H7 (cell line): ENCODE measurements at regions not wholly inside any gene's neighbourhood (a gene's known extent, or its start where the extent isn't known, plus 50 kb on each side); places are given as distances from the start of the nearest gene placed in this dataset.

Experiments
- DNase-seq: peaks from one replicate; pipeline ENCODE4 v3.0.0; 2012
- H3K27me3 ChIP-seq: 2 replicates; pipeline ENCODE4 v1.6.0; 2011; ENCODE audit warnings: mild to moderate bottlenecking, low read length; ENCODE audit not compliant: control insufficient read depth, insufficient read depth
- H3K36me3 ChIP-seq: replicated peaks from 2 replicates; pipeline ENCODE4 v1.5.1; 2011; ENCODE audit warnings: low read length; ENCODE audit not compliant: control insufficient read depth, insufficient read depth
- H3K4me3 ChIP-seq: 2 replicates; pipeline ENCODE4 v1.5.1; 2011; ENCODE audit warnings: low read depth, mild to moderate bottlenecking, control low read depth, low read length, moderate library complexity; ENCODE audit not compliant: insufficient read depth

DNA sequence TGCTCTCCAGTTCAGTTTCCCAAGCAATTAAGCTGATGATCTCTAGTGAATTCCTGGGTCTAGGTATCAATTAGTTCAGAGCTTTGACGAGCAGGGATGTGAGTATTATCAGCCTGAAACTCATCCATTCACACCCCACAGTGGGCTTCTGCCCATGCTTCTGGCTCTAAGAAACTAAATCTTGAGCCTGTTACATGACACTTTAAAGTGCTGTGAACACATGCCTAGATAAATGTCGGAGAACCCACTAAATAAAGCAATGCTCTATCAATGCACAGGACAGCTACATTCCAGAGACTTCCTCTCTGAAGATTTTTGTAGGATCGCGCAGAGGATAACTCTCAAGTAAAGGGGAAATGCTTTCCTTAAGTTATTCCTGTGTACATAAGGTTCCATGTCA is 356.5 kb upstream of the TNP1 start:
- Histone ChIP-seq H3K4me3 (no peak overlapping the region), H3K27me3 (no peaks in the 10 kb centered on the region), H3K36me3 (no peaks in the 10 kb centered on the region)
- no peak for DNase-seq

- Histone ChIP-seq H3K36me3 (no peaks in the 10 kb centered on the region), H3K27me3 (no peaks in the 10 kb centered on the region), H3K4me3 (no peak overlapping the region)
- no peak for DNase-seq
Observed at GRCh38 chr2:217215877-217216276, 356.0 kb upstream of the TNP1 start.

DNA sequence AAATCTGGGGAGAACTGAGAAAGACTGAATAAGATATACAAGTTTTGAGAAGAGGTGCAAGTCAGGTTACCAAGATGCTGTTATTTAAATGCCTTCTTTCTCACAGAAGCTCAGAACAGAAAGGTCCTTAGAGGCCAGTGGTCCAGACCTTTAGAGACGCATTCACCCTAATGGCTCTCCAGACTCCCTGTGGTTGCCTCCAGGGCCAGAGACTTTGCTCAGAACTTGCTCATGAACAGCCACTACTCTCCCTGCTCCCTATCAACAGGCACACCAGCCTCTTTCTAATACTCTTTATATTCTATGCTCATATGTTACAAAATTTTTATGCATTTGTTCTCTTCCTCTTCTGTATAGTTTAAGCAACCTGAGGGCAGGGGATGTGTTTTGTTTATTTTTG is 349.0 kb upstream of the TNP1 start:
- DNase-seq, result no peak
- Histone ChIP-seq H3K27me3 (no peaks in the 10 kb centered on the region; the same call in 1 of the 2 replicates), H3K4me3 (no peak overlapping the region), H3K36me3 (no peaks in the 10 kb centered on the region)

DNA sequence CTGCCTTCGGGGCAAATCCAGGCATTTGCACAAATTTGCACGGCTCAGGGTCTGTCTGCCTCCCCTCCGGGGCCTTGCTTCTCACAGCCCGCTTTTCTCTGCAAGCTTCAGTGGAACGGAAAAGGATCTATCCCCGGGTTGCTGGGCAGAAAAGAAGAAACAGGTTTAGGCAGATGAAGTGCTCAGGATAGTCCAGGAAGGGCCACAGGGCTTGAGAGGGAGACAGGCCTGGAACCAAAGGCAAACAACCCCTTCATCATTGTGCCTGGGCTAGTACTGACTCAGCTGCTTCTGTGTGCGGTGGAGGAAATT is 347.8 kb upstream of the TNP1 start:
- no peaks in the 10 kb centered on the region; the same call in 1 of the 2 replicates for H3K27me3 ChIP-seq
- no peak for DNase-seq
- no peaks in the 10 kb centered on the region for H3K36me3 ChIP-seq
- no peak overlapping the region for H3K4me3 ChIP-seq

DNA sequence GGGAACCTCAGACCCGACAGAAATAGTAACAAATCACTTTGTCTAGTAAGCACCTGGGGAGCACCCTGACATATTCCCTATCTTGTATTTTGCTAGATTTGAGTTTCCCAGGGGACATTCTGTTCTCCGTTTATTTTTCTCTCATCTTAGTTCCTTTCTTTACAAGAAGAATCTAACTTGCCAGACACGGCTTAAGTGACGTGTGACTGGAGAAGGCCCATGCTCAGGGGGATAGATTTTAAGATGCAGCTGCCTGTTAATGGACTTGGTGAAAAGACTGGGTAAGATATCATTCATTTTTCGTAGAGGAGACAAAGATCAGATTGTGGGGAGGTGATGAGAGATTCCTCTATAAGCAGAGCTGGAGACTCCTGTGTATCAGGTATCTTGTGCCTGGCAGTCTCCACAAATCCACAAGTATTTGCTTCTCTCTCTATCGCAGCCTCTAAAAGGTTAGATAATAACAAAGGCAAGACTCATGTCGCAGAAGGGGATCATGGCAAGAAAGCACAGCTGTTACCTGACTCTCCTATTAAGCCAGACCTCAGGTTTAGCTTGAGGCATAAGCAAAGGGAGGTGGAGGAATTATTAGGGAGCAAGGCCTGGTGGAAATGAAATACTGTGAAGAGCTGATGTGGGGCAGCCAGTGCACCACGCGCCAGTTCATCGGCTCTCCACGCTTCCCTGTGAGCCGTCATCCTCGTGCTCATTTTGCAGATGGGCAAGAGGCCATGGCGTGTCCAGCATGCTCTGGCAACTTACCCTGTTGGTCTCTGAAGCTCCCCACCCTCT is 347.2 kb upstream of the TNP1 start:
- no peak for DNase-seq
- Histone ChIP-seq H3K27me3 (no peaks in the 10 kb centered on the region; the same call in 1 of the 2 replicates), H3K36me3 (no peaks in the 10 kb centered on the region), H3K4me3 (no peak overlapping the region)

DNA sequence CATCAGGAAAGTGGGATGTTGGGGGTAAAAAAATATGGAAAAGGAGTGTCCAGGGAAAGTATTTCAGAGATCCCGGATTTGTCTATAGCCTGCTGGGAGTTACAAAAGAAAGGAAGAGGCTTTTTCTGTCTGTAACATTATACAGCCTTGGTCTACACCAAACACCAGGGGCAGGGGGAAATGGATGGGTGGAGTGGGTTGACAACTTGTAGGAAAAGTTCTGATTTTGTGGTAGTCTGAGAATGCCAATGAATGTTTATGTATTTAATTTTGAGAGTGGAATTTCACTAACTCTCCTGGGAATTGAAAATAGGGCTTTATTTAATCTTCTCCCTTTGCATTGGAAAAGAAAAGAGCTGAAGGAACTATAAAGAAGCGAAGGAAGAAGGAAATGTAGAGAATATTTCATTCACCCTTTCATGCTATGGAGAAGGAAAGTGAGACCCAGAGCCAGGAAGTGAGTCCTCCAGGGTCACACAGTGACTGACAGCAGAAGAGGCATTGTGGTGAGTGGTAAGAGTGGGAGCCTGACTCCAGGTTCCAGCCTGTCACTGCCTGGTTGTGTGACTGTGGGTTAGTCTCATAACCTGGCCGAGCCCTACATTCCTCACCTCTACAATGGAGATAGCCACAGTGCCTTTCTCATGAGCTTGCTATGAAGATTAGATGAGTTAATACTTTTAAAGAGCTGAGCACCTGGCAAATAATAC is 346.3 kb upstream of the TNP1 start:
- H3K27me3 ChIP-seq, result no peaks in the 10 kb centered on the region; the same call in 1 of the 2 replicates
- H3K36me3 ChIP-seq, result no peaks in the 10 kb centered on the region
- no peak for DNase-seq
- H3K4me3 ChIP-seq, result no peak overlapping the region

DNA sequence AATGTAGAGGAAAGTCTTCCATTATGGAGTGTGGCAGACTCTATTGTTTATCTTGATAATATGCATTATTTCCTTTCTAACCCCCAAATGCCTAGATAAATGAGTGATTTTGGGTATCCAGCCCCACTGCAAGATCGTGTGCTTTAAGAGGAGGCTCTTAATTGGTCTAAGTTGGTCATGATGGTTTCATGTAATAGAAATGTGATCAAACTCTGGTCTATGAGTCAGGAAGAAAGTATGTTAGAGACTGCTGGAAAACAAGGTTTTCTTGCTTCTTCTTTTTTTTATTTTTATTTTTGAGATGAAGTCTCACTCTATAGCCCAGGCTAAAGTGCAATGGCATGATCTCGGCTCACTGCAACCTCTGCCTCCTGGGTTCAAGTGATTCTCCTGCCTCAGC is 344.5 kb upstream of the TNP1 start:
- Histone ChIP-seq H3K36me3 (no peaks in the 10 kb centered on the region), H3K4me3 (no peak overlapping the region), H3K27me3 (no peaks in the 10 kb centered on the region; the same call in 1 of the 2 replicates)
- no peak for DNase-seq

DNA sequence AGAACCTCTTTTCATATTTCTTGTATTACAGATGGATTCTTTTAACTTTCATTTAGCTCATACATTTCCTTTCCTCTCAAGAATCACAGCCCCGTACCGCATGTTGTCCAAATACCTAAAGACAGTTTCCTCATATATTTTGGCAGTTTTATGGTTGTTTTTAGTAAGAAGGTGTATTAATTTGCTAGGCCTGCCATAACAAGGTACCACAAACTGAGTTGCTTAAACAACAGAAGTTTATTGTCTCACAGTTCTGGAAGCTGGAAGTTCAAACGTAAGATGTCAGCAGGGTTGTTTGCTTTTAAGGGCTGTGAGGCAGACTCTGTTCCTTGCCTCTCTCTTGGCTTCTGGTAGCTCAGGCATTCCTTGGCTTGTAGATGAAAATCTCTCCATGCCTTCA is 343.2 kb upstream of the TNP1 start:
- H3K36me3 ChIP-seq, result no peaks in the 10 kb centered on the region
- no peak for DNase-seq
- H3K4me3 ChIP-seq, result no peak overlapping the region
- no peaks in the 10 kb centered on the region; the same call in 1 of the 2 replicates for H3K27me3 ChIP-seq

DNA sequence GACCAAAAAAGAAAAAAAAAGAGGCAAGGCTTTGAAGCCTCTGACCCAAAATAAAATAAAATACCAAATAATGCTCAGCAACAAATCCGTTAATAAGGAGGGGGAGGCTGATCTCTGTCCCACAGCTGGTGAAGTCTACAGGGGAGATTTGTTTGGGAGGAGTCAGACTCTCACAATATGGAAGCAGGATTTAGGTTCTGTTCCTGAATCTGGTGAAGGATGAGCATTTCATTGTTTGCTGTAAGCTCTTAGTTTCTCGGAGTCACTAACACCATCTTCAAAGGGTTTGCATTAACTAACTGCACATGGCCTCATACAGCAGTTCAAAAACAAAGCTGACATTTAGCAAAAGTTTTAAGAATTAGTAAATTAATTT is 339.4 kb upstream of the TNP1 start:
- no peaks in the 10 kb centered on the region for H3K36me3 ChIP-seq
- DNase-seq, result no peak
- H3K27me3 ChIP-seq, result no peaks in the 10 kb centered on the region
- no peak overlapping the region for H3K4me3 ChIP-seq

DNA sequence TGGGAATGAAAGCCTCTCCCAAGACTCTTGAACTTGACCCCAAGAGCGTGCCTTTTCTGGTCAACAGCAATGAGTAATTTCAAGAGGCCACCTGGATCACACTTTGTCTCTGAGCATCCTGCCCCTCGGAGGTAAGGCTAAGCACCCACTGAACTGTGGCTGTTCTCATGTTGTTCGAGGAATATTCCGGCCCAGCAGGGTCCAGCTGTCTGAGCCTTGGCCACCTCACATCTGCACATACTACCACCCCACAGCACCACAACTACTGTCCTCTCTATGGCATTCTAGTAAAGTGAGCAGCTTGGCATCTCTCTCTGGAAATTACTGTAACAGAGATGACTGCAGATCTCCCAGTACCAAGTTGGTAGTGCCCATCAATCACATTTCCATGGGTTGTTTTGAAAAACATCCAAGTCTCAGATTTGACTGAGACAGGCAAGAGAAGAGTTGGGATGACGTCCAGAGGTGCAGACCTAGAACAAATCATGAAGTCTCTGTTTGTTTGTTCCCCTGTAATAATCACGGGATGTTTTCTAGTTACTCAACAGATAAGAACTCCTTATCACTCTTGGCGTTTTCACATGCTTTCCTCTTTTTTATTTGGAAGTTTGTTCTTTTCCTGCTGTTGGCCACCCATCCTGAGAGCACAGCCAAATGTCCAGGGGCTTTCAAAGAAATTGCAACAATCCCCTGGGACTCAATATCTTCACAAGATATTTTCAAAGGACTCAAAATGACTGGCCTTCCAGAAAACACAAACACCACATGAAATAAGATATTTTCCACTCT is 336.0 kb upstream of the TNP1 start:
- Histone ChIP-seq H3K4me3 (no peak overlapping the region), H3K27me3 (no peaks in the 10 kb centered on the region), H3K36me3 (no peaks in the 10 kb centered on the region)
- no peak for DNase-seq

DNA sequence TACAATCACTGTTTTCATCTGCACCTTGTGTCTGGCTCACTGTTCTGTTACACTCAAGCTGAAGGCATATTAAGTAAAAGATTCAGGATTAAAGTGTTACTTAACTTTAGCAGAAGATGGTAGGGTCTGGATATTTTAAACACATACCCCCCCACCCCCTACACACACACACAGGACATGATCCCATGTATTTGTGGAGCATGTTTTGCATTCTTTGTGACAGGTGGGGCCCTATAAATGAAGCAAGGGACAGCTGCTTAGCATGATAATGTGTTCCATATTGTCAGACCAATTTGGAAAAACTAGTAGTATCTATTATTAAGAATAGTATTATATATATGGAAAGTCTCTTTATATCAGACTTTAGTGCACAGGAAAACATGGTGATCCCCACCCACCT is 335.2 kb upstream of the TNP1 start:
- DNase-seq, result no peak
- Histone ChIP-seq H3K36me3 (no peaks in the 10 kb centered on the region), H3K27me3 (no peaks in the 10 kb centered on the region)

DNA sequence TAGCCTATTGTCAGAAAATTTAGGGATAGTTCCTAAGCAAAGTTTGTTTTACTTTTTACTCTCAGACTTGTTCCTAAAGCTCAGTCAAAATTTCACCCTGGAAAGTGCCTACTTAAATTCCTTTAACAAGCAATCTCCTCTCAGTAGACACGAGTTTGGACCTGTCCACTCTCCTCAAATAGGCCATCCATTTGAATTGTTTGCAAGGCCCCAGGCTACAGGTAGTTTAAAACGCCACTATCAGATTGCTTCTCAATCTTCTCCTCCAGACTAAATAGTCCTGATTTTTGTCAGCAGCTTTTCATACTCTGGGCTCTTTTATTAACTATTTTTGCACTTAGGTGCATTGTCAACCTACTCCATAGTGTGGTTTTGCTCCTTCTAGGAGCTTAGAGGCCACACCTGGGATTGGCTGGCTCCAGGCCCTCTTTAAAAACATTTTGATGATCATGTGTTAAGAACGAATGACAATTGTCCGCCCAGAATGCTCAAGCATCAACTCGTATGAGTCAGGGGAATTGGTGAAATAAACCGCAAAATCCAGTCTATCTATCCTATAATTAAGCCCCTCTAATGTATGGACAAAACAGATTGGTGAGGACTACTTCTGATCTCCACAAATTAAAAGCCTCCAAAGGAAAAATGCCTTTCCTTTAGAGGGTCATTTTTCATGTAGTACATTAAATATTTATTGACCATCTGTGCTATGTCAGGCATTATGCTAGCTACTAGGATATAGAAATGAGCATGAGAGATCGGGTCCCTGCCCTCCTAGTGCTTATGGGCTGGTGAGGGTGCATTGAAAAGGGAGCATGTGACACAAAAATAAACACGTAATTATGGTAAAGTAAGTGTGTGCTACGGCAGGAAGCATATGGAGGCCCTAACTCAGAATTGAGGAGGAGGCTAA is 333.8 kb upstream of the TNP1 start:
- Histone ChIP-seq H3K36me3 (no peaks in the 10 kb centered on the region), H3K27me3 (no peaks in the 10 kb centered on the region), H3K4me3 (no peak overlapping the region)
- DNase-seq, result no peak

More for the DNA sequence above, 335.2 kb upstream of the TNP1 start:
- no peak overlapping the region for H3K4me3 ChIP-seq

DNA sequence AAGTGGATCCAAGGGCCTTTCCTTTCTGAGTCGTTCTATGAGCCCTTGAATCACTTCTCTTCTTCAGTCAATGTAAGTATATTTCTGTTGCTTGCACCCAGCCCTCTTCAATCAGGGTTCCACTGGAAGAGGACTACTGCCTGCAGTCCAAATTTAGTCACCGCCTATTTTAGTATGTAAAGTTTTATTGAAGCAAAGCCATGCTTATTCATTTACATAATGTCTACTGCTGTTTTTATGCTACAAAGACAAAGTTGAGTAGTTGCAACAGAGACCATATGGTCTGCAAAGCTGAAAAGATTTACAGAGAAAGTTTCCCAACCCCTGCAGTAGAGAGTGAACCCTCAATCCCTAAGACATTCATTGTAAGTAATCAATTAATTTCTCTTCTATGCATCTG is 332.5 kb upstream of the TNP1 start:
- Histone ChIP-seq H3K27me3 (no peaks in the 10 kb centered on the region), H3K36me3 (no peaks in the 10 kb centered on the region), H3K4me3 (no peak overlapping the region)
- no peak for DNase-seq

DNA sequence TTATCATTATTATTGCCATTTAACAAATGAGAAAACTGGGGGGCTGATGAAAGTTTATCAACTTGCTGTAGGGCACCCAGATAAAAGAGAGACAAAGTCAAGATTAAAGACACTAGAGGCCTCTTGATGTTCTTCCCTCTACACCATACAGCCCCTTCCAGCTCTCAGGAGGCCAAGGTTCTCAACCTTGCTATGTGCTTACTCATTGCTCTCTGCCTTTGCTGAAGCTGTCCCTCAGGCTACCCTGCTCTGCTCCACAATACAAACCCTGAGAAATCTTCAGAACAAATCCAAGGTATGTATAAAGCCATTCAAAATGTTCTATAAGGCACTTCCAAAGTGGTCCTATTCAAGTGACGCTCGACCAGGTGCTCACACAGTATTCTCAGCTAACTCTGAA is 329.9 kb upstream of the TNP1 start:
- H3K36me3 ChIP-seq, result no peaks in the 10 kb centered on the region
- no peak overlapping the region for H3K4me3 ChIP-seq
- DNase-seq, result no peak
- no peaks in the 10 kb centered on the region for H3K27me3 ChIP-seq
